Activated T-helper 1 cell treated with anti-CD3 and anti-CD28 coated beads, Interleukin-12 subunit alpha, Interleukin-12 subunit beta, Interleukin-2, Interleukin-4 antibody, amounts not matched to agents 30 ng/mL and 10 ng/mL and 1 ng/mL, durations not matched to agents 14 hours and 24 hours and 36 hours (primary cell): ENCODE measurements at regions not wholly inside any gene's neighbourhood (a gene's known extent, or its start where the extent isn't known, plus 50 kb on each side); places are given as distances from the start of the nearest gene placed in this dataset.

Experiments
- DNase-seq: peaks from one replicate; pipeline ENCODE4 v3.0.0; 2021; ENCODE audit warnings: low spot score
- H3K27ac Mint-ChIP-seq: one replicate; pipeline ENCODE4 v1.8.0; 2021; ENCODE audit warnings: mild to moderate bottlenecking, mixed read lengths
- H3K27me3 Mint-ChIP-seq: one replicate; pipeline ENCODE4 v1.8.0; 2022; ENCODE audit warnings: mild to moderate bottlenecking, moderate library complexity, mixed read lengths; ENCODE audit not compliant: insufficient read depth
- H3K36me3 Mint-ChIP-seq: one replicate; pipeline ENCODE4 v1.8.0; 2021; ENCODE audit warnings: low read depth, mixed read lengths
- H3K4me1 Mint-ChIP-seq: one replicate; pipeline ENCODE4 v1.8.0; 2021; ENCODE audit warnings: low read depth, mixed read lengths
- H3K4me3 Mint-ChIP-seq: one replicate; pipeline ENCODE4 v1.8.0; 2021; ENCODE audit warnings: mild to moderate bottlenecking, moderate library complexity, mixed read lengths
- H3K9me3 Mint-ChIP-seq: one replicate; pipeline ENCODE4 v1.8.0; 2021; ENCODE audit warnings: mixed read lengths
- intact Hi-C: fragments of 100-400 bp; cut with micrococcal nuclease; formaldehyde crosslinking; loops from one replicate; pipeline ENCODE4 v1.15.1; 2024

- H3K4me3 Mint-ChIP-seq, result no peak overlapping the region
- intact Hi-C loops, result no loop called here
Measured at GRCh38 chr9:129348890-129349664, 171.0 kb upstream of the IER5L start.

DNA sequence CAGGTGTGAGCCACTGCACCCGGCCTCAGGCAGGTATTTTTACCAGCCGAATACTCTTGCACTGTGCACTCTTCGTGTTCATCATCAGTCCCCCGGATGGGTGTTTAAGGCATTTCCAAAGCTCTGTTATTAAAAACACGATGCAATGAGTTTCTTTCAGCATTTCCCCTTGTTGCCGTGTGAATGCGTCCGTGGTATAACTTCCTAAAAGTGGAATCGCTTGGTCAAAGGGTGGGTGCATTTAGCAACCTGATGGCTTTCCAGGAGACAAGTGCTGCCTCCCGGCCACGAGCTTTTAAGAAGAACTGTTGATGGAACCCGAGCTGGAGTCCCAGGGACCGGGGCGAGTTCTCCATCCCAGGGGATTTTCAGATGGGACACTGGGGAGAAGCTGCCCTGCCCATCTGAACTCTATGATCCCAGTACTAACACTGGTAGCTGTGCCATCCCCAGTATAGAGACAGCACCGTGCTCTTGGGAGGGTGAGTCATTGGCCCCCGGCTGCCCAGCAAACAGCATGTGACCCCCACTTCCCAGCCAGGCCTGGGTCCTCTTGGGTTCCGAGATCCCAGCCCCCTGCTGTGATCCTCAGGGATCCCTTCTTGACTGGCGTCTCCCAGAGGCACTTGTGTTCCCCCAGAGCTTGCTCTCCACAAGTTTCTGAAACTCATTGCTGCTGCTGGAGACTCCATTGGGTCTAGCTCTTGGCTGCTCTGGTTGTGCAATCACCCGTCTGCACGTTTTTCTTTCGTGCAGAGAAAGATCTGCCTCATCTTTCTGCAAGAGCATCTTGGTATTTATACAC lies 169.5 kb upstream of the IER5L start:
- intact Hi-C loops, result no loop called here
- Mint-ChIP-seq H3K4me1 (peaks cover 6% of the 10 kb centered on the region), H3K27ac (no peak overlapping the region), H3K9me3 (no peaks in the 10 kb centered on the region), H3K4me3 (no peak overlapping the region), H3K36me3 (no peaks in the 10 kb centered on the region), H3K27me3 (peaks cover 16% of the 10 kb centered on the region)
- no peak for DNase-seq

More at GRCh38 chr9:129348890-129349664, 171.0 kb upstream of the IER5L start:
- Mint-ChIP-seq H3K4me1 (peaks cover 6% of the 10 kb centered on the region), H3K27me3 (peaks cover 14% of the 10 kb centered on the region), H3K27ac (no peak overlapping the region), H3K36me3 (no peaks in the 10 kb centered on the region), H3K9me3 (no peaks in the 10 kb centered on the region)
- no peak for DNase-seq

DNA sequence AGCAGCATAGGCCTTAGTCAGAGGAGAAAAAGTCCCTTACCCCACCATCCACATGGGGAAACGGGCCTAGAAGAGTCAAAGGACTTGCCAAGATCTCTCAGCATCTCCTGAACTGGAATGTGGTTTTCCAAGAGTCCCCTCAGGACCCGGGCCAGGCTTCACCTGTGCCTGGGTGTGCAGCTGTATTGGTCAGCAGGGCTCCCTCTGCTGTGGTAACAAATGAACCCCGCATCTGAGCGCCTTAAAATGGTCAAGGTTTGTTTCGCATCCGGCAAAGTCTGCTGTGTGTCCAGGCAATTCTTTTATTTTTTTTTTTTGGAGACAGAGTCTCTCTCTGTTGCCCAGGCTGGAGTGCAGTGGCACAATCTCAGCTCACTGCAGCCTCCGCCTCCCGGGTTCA lies 168.0 kb upstream of the IER5L start:
- intact Hi-C loops, result no loop called here
- peaks cover 11% of the 10 kb centered on the region for H3K27me3 Mint-ChIP-seq
- DNase-seq, result no peak
- peaks cover 6% of the 10 kb centered on the region for H3K4me1 Mint-ChIP-seq
- no peaks in the 10 kb centered on the region for H3K9me3 Mint-ChIP-seq
- no peaks in the 10 kb centered on the region for H3K36me3 Mint-ChIP-seq
- no peak overlapping the region for H3K27ac Mint-ChIP-seq
- H3K4me3 Mint-ChIP-seq, result no peak overlapping the region

- Mint-ChIP-seq H3K9me3 (no peaks in the 10 kb centered on the region), H3K4me3 (no peak overlapping the region), H3K36me3 (no peaks in the 10 kb centered on the region), H3K27me3 (peaks cover 8% of the 10 kb centered on the region), H3K4me1 (peaks cover 6% of the 10 kb centered on the region), H3K27ac (no peak overlapping the region)
- intact Hi-C loops, result no loop called here
- DNase-seq, result no peak
Measured at GRCh38 chr9:129344641-129345495, 166.8 kb upstream of the IER5L start.

GRCh38 chr9:129343424-129344375 lies 165.6 kb upstream of the IER5L start:
- Mint-ChIP-seq H3K9me3 (no peaks in the 10 kb centered on the region), H3K4me1 (peaks cover 6% of the 10 kb centered on the region), H3K4me3 (no peak overlapping the region), H3K27ac (no peak overlapping the region), H3K27me3 (peaks cover 7% of the 10 kb centered on the region), H3K36me3 (no peaks in the 10 kb centered on the region)
- intact Hi-C loops, result no loop called here
- no peak for DNase-seq

GRCh38 chr9:129342591-129343423 lies 164.7 kb upstream of the IER5L start:
- intact Hi-C loops, result no loop called here
- Mint-ChIP-seq H3K4me1 (peaks cover 6% of the 10 kb centered on the region), H3K27ac (no peak overlapping the region), H3K36me3 (no peaks in the 10 kb centered on the region), H3K9me3 (no peaks in the 10 kb centered on the region), H3K27me3 (peaks cover 5% of the 10 kb centered on the region), H3K4me3 (no peak overlapping the region)
- DNase-seq, result no peak

- H3K27ac Mint-ChIP-seq, result no peak overlapping the region
- no peaks in the 10 kb centered on the region for H3K36me3 Mint-ChIP-seq
- peaks cover 7% of the 10 kb centered on the region for H3K27me3 Mint-ChIP-seq
- H3K4me3 Mint-ChIP-seq, result no peak overlapping the region
- intact Hi-C loops, result no loop called here
- H3K4me1 Mint-ChIP-seq, result peaks cover 6% of the 10 kb centered on the region
- H3K9me3 Mint-ChIP-seq, result no peaks in the 10 kb centered on the region
- no peak for DNase-seq
Measured at GRCh38 chr9:129341987-129342348, 163.9 kb upstream of the IER5L start.

- no peak overlapping the region for H3K4me3 Mint-ChIP-seq
- H3K27me3 Mint-ChIP-seq, result peaks cover 7% of the 10 kb centered on the region
- peaks cover under 1% of the 10 kb centered on the region for H3K4me1 Mint-ChIP-seq
- H3K9me3 Mint-ChIP-seq, result no peaks in the 10 kb centered on the region
- no peaks in the 10 kb centered on the region for H3K36me3 Mint-ChIP-seq
- DNase-seq, result no peak
- intact Hi-C loops, result no loop called here
- no peak overlapping the region for H3K27ac Mint-ChIP-seq
Measured at GRCh38 chr9:129341171-129341986, 163.3 kb upstream of the IER5L start.

DNA sequence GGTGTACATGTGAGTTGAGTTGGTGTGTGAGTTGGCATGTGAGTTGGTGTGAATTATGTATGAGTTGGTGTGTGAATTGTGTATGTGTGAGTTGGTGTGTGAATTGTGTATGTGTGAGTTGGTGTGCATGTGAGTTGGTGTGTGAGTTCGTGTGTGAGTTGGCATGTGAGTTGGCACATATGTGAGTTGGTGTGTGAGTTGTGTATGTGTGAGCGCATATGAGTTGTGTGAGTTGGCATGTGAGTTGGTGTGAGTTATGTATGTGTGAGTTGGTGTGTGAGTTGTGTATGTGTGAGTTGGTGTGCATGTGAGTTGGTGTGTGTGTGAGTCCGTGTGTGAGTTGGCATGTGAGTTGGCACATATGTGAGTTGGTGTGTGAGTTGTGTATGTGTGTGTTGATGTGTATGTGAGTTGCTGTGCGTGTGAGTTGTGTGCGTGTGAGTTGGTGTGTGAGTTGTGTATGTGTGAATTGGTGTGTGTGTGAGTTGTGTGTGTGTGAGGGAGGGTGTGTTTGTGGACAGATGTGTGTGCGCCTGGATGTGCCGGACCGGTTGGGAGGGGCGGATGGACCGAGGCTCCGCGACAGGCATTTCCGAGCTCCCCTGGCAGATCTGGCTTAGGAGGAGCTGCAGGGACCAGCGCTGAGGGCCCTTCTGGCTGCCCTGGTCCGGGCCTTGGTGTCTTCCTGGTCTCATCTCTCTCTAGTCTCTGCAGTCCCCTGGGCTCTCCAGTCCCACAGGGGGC lies 162.5 kb upstream of the IER5L start:
- Mint-ChIP-seq H3K4me1 (no peaks in the 10 kb centered on the region), H3K9me3 (no peaks in the 10 kb centered on the region), H3K27ac (no peak overlapping the region), H3K4me3 (no peak overlapping the region), H3K36me3 (no peaks in the 10 kb centered on the region), H3K27me3 (peaks cover 7% of the 10 kb centered on the region)
- DNase-seq, result no peak
- intact Hi-C loops, result no loop called here

GRCh38 chr9:129339539-129340157 lies 161.6 kb upstream of the IER5L start:
- intact Hi-C loops, result no loop called here
- Mint-ChIP-seq H3K4me3 (no peak overlapping the region), H3K4me1 (no peaks in the 10 kb centered on the region), H3K27me3 (peaks cover 7% of the 10 kb centered on the region), H3K36me3 (no peaks in the 10 kb centered on the region), H3K9me3 (no peaks in the 10 kb centered on the region), H3K27ac (no peak overlapping the region)
- DNase-seq, result no peak
